ENCODE measurements at regions not wholly inside any gene's neighbourhood (a gene's known extent, or its start where the extent isn't known, plus 50 kb on each side); places are given as distances from the start of the nearest gene placed in this dataset.

- WGBS (ENCODE audit: extremely low coverage, insufficient read length, low lambda C conversion rate) = no CpG with 5 or more reads among the region's 8 CpGs
- Histone ChIP-seq H3K79me2 (ENCODE audit: insufficient read depth, low read length) (no peaks in the 10 kb centered on the region), H4K5ac (ENCODE audit: insufficient read length, low read depth, low read length) (no peak overlapping the region), H3T11ph (ENCODE audit: low read length) (no peak overlapping the region), H2BK120ac (ENCODE audit: low read depth, low read length, poor library complexity, severe bottlenecking) (no peak overlapping the region), H4K8ac (replicated peaks; ENCODE audit: insufficient read length, low read depth, low read length) (no peak overlapping the region), H2AFZ (ENCODE audit: low read length) (no peak overlapping the region), H4K91ac (ENCODE audit: insufficient read length, low read depth, low read length) (no peak overlapping the region), H2BK15ac (ENCODE audit: low read depth, low read length) (no peak overlapping the region), H2AK5ac (ENCODE audit: insufficient read length, low read length) (no peak overlapping the region), H3K23ac (ENCODE audit: insufficient read length, low read depth, low read length) (no peak overlapping the region), H3K18ac (ENCODE audit: insufficient read length, low read depth, low read length) (no peak overlapping the region), H3K27ac (ENCODE audit: insufficient read length, low read depth, low read length) (no peak overlapping the region), H3K4me2 (ENCODE audit: insufficient read depth, insufficient read length, low read length) (no peak overlapping the region), H3K14ac (ENCODE audit: insufficient read depth, low read length) (no peak overlapping the region), H3K23me2 (ENCODE audit: insufficient read length, low read depth, low read length, poor library complexity, severe bottlenecking) (no peaks in the 10 kb centered on the region), H2BK20ac (ENCODE audit: low read depth, low read length, poor library complexity, severe bottlenecking) (no peak overlapping the region), H2BK12ac (ENCODE audit: insufficient read length, low read depth, low read length) (no peak overlapping the region), H2BK5ac (ENCODE audit: insufficient read length, low read length) (no peak overlapping the region), H3K56ac (ENCODE audit: insufficient read length, low read depth, low read length) (no peak overlapping the region), H3K9ac (ENCODE audit: extremely low read depth, insufficient read length, low read length) (no peak overlapping the region), H3K9me3 (ENCODE audit: control insufficient read depth, low read depth, low read length) (no peaks in the 10 kb centered on the region), H4K20me1 (ENCODE audit: control insufficient read depth, insufficient read depth, insufficient read length) (no peaks in the 10 kb centered on the region), H3K79me1 (ENCODE audit: insufficient read depth, low read depth, low read length, poor library complexity, severe bottlenecking) (no peaks in the 10 kb centered on the region), H3K4me1 (ENCODE audit: insufficient read depth, low read length) (no peaks in the 10 kb centered on the region), H3K4ac (ENCODE audit: low read depth, low read length) (no peak overlapping the region), H3K27me3 (ENCODE audit: insufficient read depth, low read length) (no peaks in the 10 kb centered on the region)
- H3K4me1 Mint-ChIP-seq = no peaks in the 10 kb centered on the region
- H3K36me3 Mint-ChIP-seq (ENCODE audit: insufficient read depth in 1 of 3, low read depth in 3 of 3) = no peaks in the 10 kb centered on the region
- H3K27me3 Mint-ChIP-seq (ENCODE audit: low read depth) = no peaks in the 10 kb centered on the region
- DNase-seq = no peak
- H3K27ac Mint-ChIP-seq = no peak overlapping the region
- TF ChIP-seq CTCF (conservative IDR thresholded peaks at IDR 0.05) = no peak
- H3K4me3 Mint-ChIP-seq = no peak overlapping the region
- H3K9me3 Mint-ChIP-seq = no peaks in the 10 kb centered on the region
Measured at GRCh38 chr10:4033341-4033896, 248.4 kb upstream of the KLF6 start.
